GM12864 (cell line): ENCODE measurements at regions not wholly inside any gene's neighbourhood (a gene's known extent, or its start where the extent isn't known, plus 50 kb on each side); places are given as distances from the start of the nearest gene placed in this dataset.

Source experiments
- DNase-seq: peaks from one replicate; pipeline ENCODE4 v3.0.0-alpha.2; 2011; ENCODE audit warnings: low read depth
- H3K4me3 ChIP-seq: 2 replicates; pipeline ENCODE4 v1.5.1; 2011; ENCODE audit warnings: mild to moderate bottlenecking, low read depth, low read length, control low read depth
- CTCF ChIP-seq: IDR thresholded peaks from 2 replicates; pipeline ENCODE4 v1.5.1; 2011; ENCODE audit warnings: low read depth, mild to moderate bottlenecking, moderate library complexity, low read length, control low read depth, inconsistent platforms; ENCODE audit errors: missing control alignments

GRCh38 chr2:177029901-177030300, 182.7 kb upstream of the HNRNPA3 start:
- no peak for TF ChIP-seq CTCF
- H3K4me3 ChIP-seq, result no peak overlapping the region
- no peak for DNase-seq

DNA sequence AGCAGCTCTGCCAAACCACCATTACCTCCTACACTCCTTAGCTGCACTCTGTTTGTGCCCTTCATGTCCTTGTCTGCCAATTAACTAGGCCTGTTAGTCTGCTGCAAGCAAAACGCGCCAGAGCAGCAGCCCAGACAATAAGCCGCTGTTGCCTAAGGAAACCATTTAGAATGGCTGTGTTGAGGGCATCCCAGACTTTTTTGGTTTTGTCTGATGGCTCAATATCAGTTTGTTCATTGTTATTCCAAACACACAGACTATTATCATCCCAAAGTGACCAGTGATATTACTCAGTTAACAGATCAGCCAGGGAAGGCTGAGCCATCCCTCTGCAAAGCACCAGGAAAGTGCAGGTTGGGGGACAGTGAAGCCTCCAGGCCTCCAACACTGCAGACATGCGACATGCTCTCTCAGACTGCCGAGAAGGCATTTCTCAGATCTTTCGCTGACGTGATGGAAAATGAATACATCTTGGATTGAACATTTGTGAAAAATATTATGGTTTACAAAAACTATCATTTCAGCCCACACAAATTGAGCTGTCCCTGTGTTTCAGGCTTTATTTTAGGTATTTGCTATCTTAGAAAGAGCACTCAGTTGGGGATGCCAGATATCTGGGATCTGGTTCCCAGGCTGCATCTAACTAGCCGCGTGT, 182.0 kb upstream of the HNRNPA3 start:
- no peak overlapping the region for H3K4me3 ChIP-seq
- no peak for TF ChIP-seq CTCF
- no peak for DNase-seq

DNA sequence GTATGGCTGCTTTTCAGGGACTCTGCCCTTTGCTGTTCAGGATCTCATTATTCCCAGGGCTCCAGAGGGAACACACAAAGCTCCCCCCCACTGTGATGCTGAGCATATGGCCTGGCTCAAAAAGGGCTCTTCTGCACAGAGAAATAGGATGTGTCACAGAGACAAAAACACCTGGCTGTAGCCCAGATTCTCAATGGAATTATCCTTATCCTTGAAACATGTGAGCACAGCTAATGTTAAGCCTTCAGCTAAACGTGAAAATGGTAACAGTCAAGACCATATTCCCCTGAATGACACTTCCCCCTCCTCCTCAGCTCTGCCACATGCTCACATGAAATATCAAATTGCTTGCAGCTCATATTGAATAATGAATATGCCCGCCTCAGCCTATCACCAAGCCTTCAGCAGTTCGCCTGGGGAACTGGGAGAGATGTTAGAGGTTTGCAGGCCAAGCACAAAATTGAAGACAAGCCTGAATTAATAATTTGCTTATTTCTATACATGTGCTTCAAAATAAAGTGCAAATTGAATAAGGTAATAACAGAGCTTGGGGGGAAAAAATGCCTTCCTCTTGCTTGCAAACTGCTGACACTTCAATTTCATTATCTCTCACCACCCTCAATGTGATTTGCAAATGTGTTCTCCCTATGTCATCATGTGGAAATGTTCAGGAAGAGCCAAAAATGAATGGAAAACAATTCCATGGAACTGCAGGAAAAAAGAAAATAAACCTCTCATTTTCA, 181.0 kb upstream of the HNRNPA3 start:
- no peak for DNase-seq
- no peak for TF ChIP-seq CTCF
- H3K4me3 ChIP-seq, result no peak overlapping the region

DNA sequence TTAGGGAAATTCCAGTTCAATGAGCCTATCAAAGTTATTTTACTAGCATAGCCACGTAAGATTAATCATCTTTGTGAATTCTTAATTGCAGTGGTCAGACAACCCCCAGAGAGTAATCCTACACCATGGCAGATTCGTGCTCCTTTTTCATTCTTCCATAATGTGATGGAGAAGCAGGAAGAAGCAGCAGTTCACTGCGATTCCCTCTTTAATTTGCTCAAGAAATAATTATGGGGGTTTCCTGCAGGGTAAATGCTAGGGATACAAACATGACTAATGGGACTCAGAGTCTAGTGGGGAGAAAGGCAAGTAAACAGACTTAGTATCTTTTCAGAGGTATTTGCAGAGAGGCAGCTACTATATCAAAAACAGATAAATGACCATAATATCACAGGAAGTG, 175.8 kb upstream of the HNRNPA3 start:
- TF ChIP-seq CTCF, result no peak
- DNase-seq, result no peak
- H3K4me3 ChIP-seq, result no peak overlapping the region

GRCh38 chr2:177037569-177037968, 175.0 kb upstream of the HNRNPA3 start:
- no peak for DNase-seq
- TF ChIP-seq CTCF, result no peak
- no peak overlapping the region for H3K4me3 ChIP-seq

DNA sequence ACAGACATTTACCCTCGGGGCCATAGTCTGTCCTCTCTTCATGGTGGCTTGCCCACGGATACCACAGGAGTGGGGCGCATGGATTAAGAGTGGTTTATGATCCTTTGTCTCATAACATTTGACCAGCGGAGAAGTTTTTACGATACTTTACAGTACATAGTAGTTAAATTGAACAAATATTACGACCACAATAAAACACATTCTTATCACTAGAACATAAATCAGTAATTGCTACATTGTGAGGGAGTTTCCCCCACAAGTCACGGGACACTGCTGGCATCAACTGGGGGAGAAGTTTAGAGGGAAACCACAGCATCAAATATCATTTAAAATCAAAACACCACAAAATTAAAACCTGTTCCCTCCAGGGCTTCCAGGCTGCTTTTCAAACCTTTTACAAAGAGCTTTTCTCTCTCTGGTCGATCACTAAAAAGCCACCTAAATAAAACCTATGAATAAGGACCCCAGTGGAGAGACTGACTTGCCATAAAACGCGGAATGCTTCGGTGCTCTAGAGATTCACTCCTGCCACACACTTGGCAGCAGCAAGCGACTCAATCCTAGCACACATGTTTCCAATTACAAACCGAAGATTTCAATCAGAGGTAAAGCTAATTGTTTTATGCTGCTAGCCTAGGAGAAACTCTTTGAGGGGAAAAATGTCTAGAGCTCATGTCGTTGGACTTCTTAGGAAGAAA, 173.7 kb upstream of the HNRNPA3 start:
- no peak for TF ChIP-seq CTCF
- DNase-seq, result no peak
- no peak overlapping the region for H3K4me3 ChIP-seq
